NCI-H187 treated with DMSO at 0.1 percent for 48 hours (cell line): ENCODE measurements at regions not wholly inside any gene's neighbourhood (a gene's known extent, or its start where the extent isn't known, plus 50 kb on each side); places are given as distances from the start of the nearest gene placed in this dataset.

ENCODE experiments used
- DNase-seq: peaks from one replicate; lab custom pipeline; 2025; lab: John Stamatoyannopoulos, UW

DNA sequence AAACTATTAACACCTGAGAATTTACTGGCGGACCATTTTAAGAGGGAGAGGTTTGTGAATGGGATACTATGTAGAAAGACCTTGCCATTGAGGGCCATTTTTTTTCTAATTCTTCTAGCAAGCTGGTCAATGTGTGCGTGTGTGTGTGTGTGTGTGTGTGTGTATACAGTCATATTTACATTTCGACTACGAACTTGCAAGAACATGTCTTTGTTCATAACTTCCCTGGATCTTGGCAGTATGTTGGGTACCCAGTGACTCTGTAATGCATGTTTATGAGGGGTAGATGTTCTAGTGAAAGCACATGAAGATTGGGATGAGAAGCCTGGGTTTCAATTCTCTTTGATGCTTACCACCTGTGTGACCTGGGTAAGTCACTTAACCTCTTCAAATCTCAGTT lies 133.6 kb downstream of the UBE2E3 start:
- DNase-seq: no peak

DNA sequence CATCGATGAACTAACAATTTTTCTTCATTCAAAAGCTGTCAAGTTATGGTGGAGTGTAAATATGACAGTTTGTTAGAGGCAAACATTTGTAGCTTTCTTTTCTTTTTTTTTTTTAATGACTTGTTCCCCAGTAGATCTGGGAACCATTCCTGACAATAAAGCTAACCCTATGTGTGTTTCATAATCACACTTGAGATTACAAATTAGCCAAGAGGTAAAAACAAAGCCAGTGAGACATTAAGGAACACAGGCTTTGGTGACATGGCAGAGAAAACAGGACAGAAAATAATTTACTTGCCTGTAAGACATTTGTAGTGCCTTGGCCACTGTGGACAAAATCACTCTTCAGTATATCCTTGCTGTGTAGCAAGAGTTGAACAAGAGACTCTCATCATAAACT lies 135.9 kb downstream of the UBE2E3 start:
- no peak for DNase-seq

DNA sequence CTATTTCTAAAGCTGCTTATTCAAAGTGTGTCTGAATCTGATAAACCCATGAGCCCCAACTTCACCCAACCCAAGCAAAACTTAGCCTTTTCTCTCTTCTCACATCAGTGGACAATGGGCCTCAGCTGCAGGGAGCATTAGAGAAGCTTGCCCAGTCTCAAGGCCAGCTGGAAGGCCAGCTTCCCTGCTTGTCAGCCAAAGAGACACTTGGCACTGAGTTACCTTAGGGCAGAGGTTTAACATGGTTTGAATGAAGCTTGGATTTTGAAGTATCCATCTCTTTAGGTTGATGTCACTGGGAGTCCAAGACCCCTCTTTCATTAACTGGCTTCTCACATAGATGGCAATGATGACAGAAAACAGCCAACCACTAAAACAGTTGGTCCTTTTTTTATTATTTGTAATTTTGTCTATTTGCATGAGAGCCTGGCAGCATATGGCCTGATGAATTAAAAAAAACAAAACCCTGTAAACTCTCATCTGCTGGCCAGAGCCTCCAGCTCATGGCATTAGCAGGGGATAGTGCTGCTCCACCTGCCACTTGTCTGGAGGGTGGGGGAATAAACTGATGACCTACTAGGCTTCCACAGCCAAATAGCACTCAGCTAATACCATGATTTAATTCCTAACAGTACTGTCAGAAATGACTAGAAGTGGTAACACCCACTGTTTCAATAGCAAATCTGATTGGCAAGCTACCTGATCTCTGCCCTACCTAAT lies 137.0 kb downstream of the UBE2E3 start:
- no peak for DNase-seq

DNA sequence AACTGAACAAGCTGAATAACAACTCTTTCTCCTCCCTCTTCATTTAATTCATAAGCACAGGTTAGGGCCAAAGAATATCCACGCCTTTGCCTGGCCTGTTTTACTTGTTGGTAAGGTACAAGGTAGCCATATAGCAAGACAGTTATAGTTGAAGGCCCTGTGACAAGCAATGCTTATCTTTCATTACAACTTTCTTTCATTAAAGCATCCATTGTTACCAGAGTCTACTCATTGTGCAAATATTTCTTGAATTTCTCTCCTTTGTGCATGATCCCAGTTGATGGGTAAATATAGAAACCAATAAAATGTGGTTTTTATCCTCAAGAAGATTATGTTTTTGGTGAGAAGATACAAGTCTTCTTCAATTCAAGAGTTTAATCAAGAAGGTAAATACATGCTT lies 140.2 kb downstream of the UBE2E3 start:
- DNase-seq: no peak

DNA sequence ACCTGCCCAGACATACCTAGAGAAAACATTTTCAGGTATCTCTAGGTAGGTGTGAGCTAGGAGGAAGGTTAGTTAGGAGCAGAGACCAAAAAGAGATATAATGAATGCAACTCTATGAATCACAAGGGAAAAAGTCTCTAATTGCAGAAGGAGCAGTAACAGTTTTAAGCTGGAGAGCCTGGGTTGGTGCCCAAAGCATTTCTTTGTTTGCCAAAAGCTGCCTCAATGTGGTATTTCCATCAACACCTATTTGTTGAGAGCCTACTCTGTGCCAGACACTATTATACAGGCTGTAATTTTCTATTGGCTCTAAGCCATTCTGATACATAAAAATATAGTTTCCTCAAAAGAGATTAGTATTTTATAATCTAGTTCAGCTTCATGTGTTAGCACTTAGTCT lies 141.6 kb downstream of the UBE2E3 start:
- no peak for DNase-seq

DNA sequence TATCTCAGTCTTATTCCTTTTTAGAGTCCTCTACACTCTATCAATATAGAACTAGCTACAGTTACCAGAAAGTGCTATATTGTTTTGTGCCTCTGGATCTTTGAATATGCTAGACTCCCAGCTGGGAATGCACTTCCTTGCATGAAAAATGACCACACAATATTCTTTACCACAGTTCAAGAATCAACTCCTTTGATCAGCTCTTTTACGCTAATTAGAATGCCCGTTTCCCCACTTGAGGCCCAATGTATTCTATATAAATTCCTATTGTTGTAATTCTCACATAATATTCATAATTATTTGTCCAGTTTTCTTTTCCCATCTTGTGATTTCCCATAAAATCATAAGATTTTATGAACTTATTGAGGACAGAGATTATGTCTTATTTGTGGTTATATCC lies 142.2 kb downstream of the UBE2E3 start:
- DNase-seq: no peak

DNA sequence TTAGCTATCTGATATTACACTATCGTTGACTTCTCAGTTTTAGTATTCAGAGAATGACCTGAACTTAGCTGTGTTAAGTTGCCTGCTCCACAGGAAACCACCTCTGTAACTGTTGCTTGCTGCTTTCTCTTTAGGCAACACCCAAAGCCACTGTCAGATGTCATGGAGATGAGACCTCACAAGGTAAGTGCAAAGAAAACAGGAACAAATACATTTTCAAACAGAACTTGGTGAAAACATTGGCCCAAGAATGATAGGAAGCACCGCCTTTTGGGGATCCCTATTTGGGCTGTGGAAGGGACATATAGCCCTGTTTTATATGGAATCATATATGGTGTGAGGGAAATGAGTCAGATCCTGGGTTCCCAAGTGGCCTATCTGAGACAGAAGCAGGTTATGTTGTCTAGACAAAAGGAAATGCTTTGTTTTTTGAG lies 143.4 kb downstream of the UBE2E3 start:
- no peak for DNase-seq

DNA sequence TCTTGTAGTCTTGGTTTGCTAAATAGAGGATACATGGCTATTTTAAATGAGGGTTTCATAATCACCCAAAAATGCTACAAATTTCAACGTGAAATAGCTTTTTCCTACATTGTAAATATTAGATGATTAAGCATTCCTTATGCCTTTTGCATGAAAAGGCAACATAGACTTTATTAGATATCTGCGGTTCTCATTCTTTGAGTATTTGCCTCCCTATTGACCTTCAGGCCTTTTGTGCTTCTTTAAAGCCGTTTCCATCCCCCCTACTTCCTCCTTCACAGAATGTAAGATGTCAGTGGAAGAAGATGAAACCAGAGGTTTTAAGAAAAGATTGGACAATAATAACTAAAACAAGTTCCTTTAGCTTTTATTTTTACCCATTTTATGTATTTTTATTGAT lies 144.1 kb downstream of the UBE2E3 start:
- no peak for DNase-seq

DNA sequence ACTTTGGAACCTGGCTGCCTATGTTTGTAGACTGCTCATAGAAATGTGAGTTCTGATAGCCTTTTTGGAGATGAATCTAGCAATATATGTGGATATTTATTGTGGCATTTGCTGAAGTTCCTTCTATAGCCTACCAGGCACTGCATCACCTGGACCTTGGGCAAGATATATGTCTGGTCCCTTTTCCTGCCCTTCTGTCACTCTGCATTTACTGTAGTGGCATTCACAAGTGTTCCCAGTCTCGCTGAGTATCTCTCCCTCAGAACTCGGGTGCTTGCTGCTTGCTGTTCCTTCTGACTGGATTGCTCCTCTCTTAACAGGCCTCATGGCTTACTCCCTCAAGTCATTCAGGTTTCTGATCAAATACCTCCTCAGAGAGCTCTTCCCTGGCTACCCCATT lies 145.0 kb downstream of the UBE2E3 start:
- DNase-seq: no peak

DNA sequence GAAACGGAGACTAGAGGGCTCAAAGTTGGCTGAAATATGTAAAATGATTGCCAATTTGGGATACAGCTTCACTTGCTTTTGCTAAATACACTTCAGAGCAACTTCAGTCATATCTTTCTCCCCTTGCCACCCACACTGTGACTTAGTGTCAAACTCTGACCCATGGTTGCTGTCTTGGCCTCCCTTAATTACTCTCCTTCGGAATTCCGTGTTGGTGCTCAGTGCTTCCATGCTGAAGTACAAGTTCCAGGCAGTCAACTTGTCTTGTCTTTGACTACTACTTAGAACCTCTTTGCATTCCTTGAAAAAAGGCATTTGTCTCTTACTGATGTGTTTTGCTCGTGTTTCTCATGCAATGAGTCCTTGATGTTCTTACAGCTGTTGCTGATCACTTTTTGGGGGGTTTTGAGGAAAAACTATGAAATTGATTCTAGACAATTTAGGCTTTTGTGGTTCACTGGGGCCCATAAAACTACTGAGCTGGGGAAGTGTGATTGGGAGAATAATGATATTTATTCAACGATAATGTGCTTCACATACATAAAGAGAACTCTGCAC lies 146.0 kb downstream of the UBE2E3 start:
- no peak for DNase-seq

DNA sequence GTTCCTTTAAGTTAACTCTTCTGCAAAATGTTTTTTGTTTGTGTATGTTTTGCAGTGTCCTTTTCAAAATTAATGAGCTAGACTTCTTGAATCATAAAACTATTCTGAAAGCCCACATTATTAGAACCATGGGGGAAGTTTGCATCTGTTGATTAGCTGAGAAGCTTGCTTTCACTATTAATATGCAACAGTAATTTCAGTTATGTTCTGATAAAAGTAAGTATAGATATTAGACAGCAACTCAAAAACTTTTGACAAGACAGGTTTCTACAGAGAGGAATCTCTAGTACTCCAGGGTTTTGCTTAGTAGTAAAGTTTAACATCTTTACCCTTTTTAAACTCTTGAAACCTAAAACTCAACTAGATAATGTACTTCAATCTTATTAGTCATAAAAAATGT lies 147.8 kb downstream of the UBE2E3 start:
- DNase-seq: no peak

DNA sequence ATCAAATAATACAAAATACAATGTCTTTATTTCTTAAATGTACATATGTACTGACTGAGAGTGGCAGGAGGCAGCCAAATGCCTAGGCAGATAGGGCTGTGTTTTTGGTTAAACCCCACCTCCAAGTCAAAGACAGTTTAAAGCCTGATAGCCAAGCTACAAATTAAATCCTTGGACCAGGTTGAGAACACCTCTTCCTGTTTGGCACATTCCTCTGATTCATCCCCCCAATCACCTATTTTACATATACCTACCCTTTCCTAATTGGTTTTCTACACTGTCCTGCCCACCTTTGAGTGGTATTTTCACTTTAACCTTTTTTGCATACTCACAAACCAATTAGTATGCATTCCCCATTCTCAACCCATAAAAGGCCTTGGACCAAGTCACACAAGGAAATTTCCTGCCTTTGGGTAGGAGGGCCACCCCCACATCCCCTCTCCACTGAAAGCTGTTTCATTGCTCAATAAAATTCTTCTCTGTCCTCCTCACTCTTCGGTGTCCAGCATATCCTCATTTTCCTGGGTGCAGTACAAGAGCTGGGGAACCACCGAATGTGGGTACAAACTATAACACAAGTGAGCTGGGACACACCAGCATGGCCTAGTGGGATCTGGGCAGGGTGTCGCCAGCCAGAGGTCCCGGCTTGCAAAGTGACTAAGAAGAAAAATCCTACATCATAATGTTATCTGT lies 149.1 kb downstream of the UBE2E3 start:
- no peak for DNase-seq

DNA sequence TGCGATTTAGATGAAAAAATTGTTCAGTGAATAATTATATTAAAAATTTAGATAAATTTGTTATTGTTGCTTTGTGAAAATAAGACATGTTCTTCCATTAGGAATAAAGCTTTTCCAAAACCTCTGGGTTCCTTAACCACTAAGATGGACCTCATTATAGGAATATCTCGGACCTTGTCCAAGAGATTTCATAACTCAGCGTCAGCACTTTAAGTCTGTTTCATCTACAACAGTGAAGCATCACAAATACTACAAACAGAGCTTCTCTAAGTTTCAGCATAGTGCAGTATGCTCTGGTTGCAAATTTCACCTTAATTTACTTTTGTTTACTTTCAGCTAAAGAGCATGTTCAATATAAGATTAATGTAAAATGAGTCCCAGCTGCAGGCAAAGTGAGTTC lies 150.3 kb downstream of the UBE2E3 start:
- no peak for DNase-seq

DNA sequence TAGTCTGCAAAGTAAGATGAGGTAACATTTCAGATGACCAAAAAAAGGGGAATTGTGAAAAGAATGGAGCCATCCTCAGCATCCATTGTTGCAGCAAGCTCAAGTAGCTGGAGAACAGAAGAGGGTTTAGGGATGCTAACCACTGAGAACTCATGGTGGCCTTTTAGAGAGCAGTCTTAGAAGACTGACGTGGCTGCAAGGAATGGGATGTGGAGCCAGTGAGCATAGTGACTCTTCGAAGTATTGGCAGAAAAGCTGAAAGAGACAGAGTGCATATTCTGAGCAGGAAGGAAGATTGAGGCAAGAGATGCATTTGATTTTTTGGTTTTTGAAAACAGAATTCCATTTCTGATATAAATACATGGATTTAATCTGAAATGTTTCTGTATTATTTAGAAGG lies 151.2 kb downstream of the UBE2E3 start:
- DNase-seq: no peak

DNA sequence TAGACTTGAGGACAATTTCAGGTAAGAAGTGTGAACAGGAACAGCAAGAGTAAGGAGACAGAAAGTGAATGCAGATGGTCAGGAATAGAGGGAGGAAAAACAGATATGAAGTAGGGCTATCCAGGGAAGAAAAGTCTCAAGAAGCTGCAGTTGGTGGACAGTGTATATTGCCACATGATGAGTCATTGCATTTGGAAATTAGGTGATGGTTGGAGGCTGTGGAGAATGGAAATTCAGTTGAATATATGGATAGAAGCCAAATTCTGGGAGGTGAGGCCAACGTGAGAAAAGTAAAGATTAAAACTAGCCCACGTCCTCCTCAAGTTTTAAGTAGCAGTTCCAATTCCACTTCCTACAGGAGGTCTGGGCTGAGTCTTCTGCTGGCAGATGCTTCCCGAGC lies 158.4 kb downstream of the UBE2E3 start:
- no peak for DNase-seq

DNA sequence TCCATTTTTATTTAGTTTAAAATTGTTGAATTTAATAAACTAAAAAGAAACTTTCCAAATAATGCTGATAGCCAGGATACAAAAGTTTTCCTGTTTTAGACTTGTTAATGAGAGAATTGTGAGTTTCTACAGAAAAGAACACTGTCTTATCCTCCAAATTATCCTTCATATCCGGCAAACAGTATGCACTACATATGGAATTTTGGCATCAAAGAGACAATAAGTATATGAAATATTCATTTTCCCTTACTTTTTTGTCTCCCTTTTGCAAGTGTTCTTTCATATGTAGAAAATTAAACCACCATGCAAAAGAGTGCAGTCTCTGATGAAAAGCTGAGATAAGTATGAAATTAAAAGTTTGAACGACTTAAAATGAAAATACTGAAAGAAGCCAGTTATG lies 159.4 kb downstream of the UBE2E3 start:
- DNase-seq: no peak

DNA sequence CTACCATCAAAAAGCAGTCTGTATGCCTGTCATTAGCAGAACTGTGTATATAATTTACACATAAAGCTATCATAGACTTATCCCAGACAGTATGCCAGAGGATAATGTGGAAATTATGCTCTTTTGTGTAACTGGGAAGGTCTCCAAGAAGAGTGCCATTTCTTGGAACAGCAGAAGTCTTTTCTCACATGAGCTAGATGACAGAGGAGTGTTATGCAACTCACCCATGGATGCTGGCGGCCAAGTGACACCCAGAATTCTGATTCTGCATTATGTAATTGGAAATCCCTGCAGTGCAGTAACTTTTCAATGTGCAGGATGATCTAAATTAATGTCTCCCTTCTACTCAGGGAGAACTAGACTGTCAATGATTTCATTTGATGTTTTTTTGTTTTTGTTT lies 160.0 kb downstream of the UBE2E3 start:
- no peak for DNase-seq

DNA sequence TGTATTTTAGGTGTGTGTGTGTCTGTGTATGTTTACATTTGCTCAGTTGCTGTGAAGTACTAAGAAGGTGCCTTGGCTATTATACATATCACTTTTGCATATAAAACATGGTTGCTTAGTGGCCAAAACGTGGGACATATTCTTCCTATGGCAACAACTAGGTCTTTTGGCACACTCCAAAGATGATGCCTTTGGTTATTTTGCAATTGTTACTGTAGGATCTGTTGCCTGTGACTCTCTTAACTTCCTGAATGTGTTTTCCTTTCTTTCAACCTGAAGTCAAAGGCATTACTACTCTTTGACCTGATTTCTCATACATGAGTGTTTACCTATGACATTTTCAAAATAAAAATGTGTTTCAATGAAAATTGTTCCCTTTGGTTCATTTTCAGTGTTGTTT lies 160.5 kb downstream of the UBE2E3 start:
- DNase-seq: no peak

DNA sequence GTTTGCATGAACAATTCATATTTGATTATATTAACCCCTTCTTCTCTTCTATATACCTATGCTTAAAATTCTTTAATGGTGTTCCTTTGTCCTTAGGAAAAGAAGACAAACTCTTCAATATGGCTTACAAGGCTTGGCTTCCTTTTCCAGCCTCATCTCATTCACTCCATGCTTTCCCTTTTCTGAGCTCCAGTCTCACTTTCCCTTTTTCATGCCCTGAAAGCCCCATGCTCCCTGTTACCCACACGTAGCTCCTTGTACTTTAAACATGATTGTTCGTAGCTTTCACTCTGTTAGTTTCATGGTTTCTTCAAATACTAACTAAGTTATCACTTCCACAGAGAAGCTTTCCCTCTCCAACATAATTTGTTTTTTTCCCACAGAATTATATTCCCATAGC lies 161.3 kb downstream of the UBE2E3 start:
- DNase-seq: no peak

DNA sequence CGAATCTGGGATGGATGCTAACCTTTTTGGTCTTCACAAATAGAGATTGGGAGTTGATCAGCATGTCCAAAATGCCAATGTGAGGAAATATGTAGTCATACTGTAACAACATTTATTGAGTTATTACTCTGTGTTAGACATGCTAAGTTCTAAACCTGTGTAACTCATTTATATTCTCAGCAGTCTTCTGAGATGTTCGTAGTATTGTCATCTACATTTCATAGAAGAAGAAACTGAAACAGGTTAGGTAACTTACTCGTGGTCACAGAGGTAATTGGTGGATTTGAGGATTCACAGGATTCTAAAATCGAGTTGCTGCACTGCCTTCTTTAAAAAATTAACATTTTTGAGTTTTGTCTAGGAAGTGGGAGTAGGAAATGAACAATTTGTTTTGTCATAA lies 162.1 kb downstream of the UBE2E3 start:
- DNase-seq: no peak

DNA sequence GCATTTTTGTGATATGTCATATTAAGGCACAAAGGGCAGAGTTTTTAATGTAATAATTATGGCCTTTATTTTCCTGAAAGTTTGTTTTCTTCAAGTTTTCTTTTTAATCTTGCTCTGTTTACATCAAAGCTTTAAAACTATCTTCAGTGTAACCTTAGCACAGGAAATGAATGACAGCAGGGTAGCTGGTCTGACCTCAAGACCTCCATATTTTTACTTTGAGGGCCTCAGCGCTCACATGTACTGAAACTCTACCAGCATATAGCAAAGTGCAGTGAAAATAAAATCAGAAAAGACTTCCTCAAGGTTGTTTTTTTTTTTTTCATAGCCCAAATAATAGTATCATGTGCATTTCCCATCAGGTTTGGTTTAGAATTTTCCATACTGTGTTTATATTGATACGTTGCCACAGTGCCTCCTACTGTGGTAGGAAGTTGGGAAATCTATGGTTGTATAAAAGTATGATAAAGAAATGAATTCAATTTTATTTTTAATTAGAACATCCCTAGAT lies 163.4 kb downstream of the UBE2E3 start:
- no peak for DNase-seq

DNA sequence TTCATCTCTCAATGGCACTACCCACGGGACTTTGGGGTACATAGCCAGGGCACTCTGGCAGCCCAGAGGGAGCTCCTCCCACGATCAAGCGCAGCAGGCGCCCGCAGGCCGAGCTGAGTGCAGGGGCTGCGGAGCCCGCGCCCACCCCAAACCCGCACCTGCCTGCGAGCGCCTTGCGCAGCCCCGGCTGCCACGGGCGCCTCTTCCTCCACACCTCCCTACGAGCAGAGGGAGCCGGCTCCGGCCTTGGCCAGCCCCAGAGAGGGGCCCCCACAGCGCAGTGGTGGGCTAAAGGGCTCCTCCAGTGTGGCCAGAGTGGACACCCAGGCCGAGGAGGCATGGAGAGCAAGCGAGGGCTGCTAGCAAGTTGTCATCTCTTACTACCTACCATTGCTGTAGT lies 165.2 kb downstream of the UBE2E3 start:
- DNase-seq: no peak

DNA sequence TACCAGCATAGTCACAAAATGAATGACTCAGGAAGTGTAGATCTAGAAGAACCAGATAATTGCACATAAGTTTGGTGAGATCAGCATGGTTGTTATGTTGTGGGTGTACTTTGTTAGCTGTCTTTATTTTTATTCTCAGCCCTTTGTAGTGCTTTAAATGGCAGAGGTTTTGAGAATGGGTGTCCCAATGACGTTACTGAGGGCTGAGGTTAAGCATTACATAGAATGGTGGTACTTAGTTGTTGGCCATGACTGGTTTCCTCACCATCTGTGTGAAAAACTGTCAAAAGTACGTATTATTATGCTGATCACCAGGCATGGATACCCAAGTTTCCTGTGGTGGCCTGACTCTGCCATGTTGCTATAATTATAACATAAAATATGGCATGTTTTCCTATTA lies 165.8 kb downstream of the UBE2E3 start:
- DNase-seq: no peak

DNA sequence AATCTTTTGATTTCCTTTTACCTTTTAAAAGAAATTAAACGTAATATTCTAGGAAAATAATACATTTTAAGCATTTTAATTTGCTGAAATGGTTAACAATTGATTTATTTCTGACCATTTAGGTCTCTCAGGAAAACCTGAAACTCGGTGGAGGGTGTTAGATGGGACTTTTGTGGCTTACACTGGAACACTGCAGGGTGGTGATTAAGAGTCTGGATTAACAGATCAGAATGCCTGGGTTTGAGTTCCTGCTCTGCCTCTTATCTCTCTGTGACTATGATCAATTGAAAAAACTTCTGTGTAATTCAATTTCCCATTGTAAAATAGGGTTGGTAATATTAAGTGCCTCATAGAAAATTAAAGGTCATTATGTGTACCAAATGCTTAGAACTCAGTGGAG lies 168.7 kb downstream of the UBE2E3 start:
- no peak for DNase-seq
